ENCODE measurements at regions not wholly inside any gene's neighbourhood (a gene's known extent, or its start where the extent isn't known, plus 50 kb on each side); places are given as distances from the start of the nearest gene placed in this dataset.

DNA sequence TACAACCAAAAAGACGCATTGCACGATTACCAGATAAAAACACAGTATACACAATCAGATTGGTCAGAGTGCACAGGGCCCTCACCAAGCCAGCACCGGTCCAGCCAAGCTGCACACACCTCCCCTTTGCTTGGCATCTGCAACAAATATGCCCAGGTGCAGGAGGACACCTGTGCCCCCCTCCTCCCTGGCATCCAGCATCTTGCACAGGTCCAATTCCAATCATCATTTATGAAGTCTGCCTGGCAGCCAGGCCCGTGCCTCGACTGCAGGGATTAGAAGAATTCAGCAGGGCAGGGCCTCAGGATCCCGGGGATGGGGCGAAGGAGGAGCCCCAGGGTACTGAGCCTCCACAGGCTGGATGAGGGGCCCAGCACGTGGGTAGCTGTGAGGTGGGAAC lies 302.1 kb downstream of the CTTN start:
- peaks cover 5% of the 10 kb centered on the region for H3K4me1 Mint-ChIP-seq (ENCODE audit: low read depth)
- TF ChIP-seq, protein P1, sequence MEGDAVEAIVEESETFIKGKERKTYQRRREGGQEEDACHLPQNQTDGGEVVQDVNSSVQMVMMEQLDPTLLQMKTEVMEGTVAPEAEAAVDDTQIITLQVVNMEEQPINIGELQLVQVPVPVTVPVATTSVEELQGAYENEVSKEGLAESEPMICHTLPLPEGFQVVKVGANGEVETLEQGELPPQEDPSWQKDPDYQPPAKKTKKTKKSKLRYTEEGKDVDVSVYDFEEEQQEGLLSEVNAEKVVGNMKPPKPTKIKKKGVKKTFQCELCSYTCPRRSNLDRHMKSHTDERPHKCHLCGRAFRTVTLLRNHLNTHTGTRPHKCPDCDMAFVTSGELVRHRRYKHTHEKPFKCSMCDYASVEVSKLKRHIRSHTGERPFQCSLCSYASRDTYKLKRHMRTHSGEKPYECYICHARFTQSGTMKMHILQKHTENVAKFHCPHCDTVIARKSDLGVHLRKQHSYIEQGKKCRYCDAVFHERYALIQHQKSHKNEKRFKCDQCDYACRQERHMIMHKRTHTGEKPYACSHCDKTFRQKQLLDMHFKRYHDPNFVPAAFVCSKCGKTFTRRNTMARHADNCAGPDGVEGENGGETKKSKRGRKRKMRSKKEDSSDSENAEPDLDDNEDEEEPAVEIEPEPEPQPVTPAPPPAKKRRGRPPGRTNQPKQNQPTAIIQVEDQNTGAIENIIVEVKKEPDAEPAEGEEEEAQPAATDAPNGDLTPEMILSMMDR (IDR thresholded peaks at IDR 0.05; ENCODE audit: unreplicated experiment), result no peak
- no peak for DNase-seq (ENCODE audit: low spot score, unreplicated experiment)
- no peak overlapping the region for H3K27ac Mint-ChIP-seq
- peaks cover 4% of the 10 kb centered on the region for H3K9me3 Mint-ChIP-seq (ENCODE audit: low read depth)
- H3K36me3 Mint-ChIP-seq (ENCODE audit: insufficient read depth), result peaks cover 15% of the 10 kb centered on the region
- H3K4me3 Mint-ChIP-seq (ENCODE audit: low read depth), result no peak overlapping the region
- no peaks in the 10 kb centered on the region for H3K27me3 Mint-ChIP-seq

DNA sequence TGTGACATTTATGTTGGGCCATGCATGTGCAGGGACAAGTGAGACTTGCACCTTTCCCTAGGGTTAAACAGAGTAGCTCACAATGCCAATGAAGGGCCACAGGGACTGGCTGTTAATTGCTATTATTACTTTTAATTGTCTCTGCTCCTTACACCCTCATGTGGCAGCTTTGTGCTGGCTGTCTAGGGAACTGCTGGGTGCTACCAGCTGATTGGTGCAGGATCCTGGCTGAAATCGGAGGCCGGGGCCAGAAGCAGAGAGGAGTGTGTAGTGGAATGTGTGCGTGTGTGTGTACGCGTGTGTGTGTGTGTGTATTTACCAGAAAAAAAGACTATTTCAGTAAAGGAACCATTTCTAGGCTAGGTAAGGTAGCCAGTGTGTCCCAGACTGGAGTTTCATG lies 302.5 kb downstream of the CTTN start:
- Mint-ChIP-seq H3K27me3 (no peaks in the 10 kb centered on the region), H3K4me3 (ENCODE audit: low read depth) (no peak overlapping the region), H3K4me1 (ENCODE audit: low read depth) (peaks cover 5% of the 10 kb centered on the region), H3K27ac (no peak overlapping the region), H3K9me3 (ENCODE audit: low read depth) (peaks cover 4% of the 10 kb centered on the region), H3K36me3 (ENCODE audit: insufficient read depth) (peaks cover 15% of the 10 kb centered on the region)
- TF ChIP-seq, protein P1 (IDR thresholded peaks at IDR 0.05; ENCODE audit: unreplicated experiment), result no peak
- DNase-seq (ENCODE audit: low spot score, unreplicated experiment), result no peak

DNA sequence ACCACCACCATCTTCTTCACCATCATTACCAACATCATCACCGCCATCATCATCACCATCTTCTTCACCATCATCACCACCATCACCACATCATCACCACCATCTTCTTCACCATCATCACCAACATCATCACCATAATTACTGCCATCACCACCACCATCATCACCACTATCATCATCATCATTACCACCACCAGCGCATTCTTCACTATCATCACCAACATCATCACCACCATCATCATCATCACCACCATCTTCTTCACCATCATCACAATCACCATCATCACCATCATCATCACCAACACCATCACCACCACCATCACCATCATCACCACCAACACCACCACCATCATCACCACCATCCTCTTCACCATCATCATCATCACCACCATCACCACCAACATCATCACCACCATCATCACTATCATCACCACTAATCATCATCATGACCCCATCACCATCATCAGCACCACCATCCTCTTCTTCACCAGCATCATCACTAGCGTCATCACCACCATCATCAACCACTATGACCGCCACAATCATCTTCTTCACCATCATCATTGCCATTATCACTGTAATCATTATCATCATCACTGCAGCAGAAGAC lies 303.8 kb downstream of the CTTN start:
- DNase-seq (ENCODE audit: low spot score, unreplicated experiment), result no peak
- no peaks in the 10 kb centered on the region for H3K9me3 Mint-ChIP-seq (ENCODE audit: low read depth)
- no peak overlapping the region for H3K4me3 Mint-ChIP-seq (ENCODE audit: low read depth)
- H3K36me3 Mint-ChIP-seq (ENCODE audit: insufficient read depth), result peaks cover 6% of the 10 kb centered on the region
- H3K27ac Mint-ChIP-seq, result no peak overlapping the region
- peaks cover 5% of the 10 kb centered on the region for H3K4me1 Mint-ChIP-seq (ENCODE audit: low read depth)
- TF ChIP-seq, protein P1 (IDR thresholded peaks at IDR 0.05; ENCODE audit: unreplicated experiment), result no peak
- H3K27me3 Mint-ChIP-seq, result no peaks in the 10 kb centered on the region

DNA sequence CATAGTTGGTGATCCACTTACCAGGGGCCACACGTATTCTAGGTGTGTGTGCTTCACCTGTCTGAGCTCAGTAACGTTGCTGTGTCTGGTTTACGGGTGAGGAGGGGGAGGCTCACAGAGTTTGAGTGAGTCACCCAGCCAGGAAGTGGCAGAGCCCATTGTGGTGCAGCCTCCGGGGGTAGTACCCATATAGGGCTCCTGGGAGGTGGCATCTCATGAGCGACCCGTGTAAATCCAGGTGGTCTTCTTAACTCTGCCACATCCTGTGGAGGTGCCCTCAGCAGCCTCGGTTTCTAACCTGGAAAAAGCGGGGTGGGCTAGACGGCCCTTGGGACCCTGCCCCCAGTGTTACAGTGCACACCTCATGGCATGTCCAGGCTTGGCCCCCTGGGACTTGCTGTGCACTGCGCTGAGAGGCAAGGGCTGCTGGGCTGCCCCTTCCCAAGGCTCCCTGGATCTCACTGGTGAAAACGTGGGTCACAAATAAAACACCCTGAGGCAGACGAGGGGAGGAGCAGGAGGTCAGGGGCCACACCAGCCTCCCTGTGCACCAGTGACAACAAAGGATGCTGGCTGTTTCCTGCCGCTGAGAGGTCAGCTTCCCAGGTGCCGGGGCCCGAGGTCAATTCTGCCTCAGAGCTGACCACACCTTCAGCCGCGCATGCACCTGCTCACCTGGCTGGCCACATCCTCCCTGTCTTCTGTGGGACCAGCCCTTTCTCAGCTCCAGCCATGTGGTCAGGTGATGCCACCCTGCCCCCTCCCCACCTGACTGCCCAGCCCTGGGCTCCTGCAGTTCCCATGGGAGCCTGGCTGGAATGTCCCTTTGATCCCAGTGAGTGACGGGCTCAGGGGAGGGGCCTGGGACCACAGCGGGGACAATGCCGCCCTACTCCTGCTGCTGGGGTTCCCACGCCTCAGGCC lies 305.1 kb downstream of the CTTN start:
- Mint-ChIP-seq H3K9me3 (ENCODE audit: low read depth) (no peaks in the 10 kb centered on the region), H3K4me3 (ENCODE audit: low read depth) (no peak overlapping the region), H3K36me3 (ENCODE audit: insufficient read depth) (peaks cover 3% of the 10 kb centered on the region), H3K27me3 (no peaks in the 10 kb centered on the region), H3K4me1 (ENCODE audit: low read depth) (peaks cover 5% of the 10 kb centered on the region), H3K27ac (peak overlapping the region; percentile 79)
- TF ChIP-seq, protein P1 (IDR thresholded peaks at IDR 0.05; ENCODE audit: unreplicated experiment), result no peak
- DNase-seq (ENCODE audit: low spot score, unreplicated experiment), result peak; percentile 35

DNA sequence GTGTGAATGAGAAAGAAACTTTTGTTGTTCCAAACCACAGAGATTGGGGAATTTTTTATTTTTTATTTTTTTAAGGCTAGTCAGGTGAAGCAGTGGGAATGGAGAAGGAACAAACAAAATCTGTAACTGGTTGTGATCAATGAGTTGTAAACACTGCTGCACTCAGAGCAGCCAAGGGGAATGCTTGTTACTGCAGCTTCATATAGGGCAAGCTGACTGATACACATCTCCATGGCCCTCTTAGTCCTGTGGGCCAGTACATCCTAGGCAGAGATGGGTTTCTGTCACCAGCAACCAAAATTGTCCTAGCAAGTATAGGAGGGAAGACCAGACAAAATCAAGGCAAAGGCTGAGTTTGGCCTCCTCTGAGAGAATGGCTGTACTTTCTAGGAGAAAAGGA lies 306.8 kb downstream of the CTTN start:
- no peaks in the 10 kb centered on the region for H3K27me3 Mint-ChIP-seq
- H3K27ac Mint-ChIP-seq, result no peak overlapping the region
- DNase-seq (ENCODE audit: low spot score, unreplicated experiment), result no peak
- peaks cover 3% of the 10 kb centered on the region for H3K36me3 Mint-ChIP-seq (ENCODE audit: insufficient read depth)
- H3K4me3 Mint-ChIP-seq (ENCODE audit: low read depth), result no peak overlapping the region
- H3K4me1 Mint-ChIP-seq (ENCODE audit: low read depth), result peaks cover 5% of the 10 kb centered on the region
- TF ChIP-seq, protein P1 (IDR thresholded peaks at IDR 0.05; ENCODE audit: unreplicated experiment), result no peak
- no peaks in the 10 kb centered on the region for H3K9me3 Mint-ChIP-seq (ENCODE audit: low read depth)
